ENCODE measurements at regions not wholly inside any gene's neighbourhood (a gene's known extent, or its start where the extent isn't known, plus 50 kb on each side); places are given as distances from the start of the nearest gene placed in this dataset.

- no peak for DNase-seq
Observed at GRCh38 chr7:46463170-46463569, 542.1 kb upstream of the IGFBP3 start.

- no peak for DNase-seq
Observed at GRCh38 chr7:46461334-46461777, 540.3 kb upstream of the IGFBP3 start.

GRCh38 chr7:46459942-46460341, 538.9 kb upstream of the IGFBP3 start:
- DNase-seq, result no peak

DNA sequence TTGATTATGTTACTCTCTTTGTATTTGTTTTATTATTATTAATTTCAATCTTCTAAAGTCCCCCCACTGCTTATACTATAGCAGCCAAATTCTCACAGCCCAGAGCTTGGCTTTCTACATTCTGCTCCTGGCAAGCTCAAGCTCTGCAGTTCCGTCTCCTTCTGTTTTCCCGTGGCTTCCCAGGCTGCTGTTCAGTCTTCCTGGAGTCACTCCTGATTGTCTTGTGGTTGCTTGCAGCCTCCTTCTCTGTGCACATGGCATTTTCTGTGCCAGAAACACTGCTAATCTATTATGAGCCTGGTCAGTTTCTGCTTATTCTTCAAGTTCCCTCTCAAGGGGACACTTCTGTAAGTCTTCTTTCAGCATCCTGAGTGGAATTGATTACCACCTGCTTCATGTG, 533.7 kb upstream of the IGFBP3 start:
- DNase-seq, result no peak

GRCh38 chr7:46452561-46453135, 531.6 kb upstream of the IGFBP3 start:
- DNase-seq, result no peak

DNA sequence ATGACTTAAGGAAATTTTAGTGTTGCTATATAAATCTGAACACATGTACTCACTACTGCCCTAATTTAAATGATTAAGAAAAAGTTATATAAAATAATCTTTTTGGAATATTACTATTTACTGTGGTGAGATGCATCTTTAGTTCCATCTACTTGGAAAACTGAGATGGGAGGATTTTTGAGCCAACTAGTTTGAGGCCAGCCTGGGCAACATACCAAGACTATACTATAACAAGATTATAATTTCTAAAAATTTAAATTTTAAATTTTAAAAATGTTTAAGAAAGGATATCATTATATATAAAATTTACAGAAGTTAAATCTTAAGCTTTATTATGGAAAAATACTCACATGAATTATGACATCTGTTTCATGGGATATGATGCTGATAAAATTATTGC, 530.8 kb upstream of the IGFBP3 start:
- DNase-seq, result no peak

DNA sequence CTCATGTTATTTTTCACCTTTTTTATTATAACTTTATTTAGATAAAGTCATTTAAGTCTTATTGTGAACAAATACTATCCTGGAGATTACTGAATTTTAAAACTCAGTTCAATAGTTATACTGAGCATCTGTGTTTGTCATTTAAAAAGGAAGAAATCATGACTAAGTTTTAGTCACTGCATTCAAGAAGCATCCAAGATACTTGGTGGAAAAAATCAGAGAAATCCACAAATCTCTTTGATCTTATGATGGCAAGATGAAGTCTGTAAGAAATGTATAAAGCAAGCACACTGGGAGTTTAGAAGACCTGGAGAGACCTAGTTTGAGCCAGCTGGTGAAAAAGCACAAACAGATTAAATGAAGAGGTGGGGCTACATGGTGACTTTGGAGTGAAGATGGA, 529.8 kb upstream of the IGFBP3 start:
- DNase-seq, result no peak

DNA sequence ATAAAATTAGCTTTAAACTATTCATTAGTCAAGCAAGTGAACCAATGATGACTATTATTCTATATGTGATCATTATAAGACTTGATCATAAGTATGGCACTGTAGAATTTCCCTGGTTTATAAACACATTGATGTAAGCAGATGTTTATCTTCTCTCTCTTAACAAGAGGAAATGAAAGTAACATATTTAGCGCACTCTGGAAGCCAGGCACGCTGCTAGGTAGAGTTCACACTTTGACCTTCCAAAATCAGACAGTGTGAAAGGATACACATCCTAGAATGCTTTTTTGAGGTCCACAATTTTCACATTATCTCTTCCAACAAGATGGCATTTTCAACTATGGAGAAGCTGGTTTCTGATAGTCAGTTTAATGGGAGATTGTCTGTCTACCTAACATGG, 529.4 kb upstream of the IGFBP3 start:
- no peak for DNase-seq

DNA sequence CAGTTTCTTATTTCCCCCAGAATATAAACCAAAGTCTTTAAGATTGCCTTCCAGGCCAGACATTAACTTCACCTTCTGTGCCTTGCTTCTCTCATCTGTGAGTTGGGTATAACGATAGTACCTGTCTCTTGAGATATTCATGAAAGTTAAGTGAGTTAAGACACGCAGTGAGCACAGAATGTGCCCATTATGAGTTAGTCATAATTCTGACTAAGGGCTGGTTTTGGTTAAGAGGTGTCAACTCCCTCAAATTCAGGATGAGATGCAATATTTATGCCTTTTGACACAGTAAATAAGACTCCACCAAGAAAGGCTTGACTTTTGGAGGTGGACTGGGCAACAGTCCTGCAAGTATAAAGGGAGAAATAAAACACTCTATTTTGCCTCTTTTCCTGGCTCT, 528.7 kb upstream of the IGFBP3 start:
- DNase-seq, result no peak

DNA sequence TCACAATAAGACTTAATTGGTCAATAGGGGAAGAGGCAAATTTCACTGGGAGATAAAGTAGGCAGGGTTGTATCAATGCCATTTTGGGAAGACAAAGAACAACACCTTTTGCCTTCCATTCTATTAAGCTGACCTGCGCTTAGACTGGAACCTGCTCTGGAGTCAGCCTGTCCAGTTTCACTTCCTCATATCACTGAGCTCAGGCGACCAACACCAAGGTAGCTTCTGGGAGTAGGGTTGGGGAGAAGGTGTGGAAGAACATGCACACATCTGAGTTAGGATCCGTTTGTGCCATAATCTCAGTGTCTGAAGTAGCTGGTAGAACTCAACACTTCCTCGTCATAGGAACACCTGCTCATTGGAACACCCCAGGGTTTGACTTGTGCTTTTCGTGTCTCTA, 527.4 kb upstream of the IGFBP3 start:
- no peak for DNase-seq

GRCh38 chr7:46446151-46446550, 525.1 kb upstream of the IGFBP3 start:
- no peak for DNase-seq

- no peak for DNase-seq
Observed at GRCh38 chr7:46444256-46444655, 523.2 kb upstream of the IGFBP3 start.

DNA sequence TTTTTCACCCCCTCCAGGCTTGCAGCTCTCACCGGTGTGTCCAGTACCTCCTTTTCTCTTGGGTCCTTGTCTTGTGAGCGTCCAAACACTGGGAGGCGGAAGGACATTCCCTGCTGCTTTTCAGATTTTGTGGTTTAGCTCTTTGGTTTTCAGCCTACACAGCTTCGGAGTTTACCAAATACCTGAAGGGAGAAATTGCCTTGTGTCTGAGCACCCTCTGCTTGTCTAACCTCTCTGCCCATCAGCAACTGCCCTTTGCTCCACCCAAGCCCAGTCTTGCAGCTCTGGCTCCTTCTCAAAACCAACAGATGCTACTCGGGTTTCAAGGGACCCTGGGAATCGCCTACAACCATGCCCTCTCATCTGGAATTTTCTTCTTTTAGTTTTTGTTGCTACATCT, 519.1 kb upstream of the IGFBP3 start:
- DNase-seq, result no peak

- no peak for DNase-seq
Observed at GRCh38 chr7:46432708-46433107, 511.6 kb upstream of the IGFBP3 start.

- DNase-seq, result no peak
Observed at GRCh38 chr7:46428295-46428694, 507.2 kb upstream of the IGFBP3 start.

GRCh38 chr7:46424934-46425333, 503.9 kb upstream of the IGFBP3 start:
- DNase-seq, result no peak

DNA sequence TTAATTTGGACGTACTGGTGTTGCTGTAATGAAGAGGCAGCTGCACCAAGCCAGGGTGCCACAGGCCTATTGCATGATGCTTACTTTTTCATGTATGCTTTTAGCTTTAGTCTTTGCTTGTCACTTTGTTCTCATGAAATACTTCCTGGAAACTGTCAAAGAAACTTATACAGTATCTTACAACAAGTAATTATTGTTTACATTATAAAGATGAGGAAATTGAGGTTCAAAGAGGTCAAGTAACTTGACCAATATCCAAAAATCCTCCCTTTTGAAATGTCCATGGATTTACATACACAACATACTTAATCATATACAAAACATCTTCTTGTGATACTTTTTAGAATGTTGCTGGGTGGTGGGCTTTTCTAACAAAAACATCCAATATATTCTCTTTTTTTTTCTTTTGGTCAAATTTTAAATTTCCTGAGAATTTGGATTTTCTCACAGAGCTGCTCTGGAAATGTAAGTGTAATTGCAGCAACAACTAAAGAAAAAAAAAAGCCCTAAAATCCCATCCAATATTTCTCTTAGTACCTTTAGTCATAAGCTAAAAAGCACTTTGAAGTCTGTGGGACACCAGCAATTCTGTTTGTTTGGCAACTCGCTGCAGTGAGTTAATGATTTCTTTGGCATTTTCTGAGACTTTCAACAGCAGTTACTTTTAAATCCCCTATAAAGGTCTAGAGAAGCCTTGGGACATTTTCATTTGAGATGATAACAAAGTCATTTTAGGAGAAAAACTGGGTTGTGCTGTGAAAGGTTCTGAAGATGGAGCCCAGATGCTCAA, 500.6 kb upstream of the IGFBP3 start:
- DNase-seq, result no peak

DNA sequence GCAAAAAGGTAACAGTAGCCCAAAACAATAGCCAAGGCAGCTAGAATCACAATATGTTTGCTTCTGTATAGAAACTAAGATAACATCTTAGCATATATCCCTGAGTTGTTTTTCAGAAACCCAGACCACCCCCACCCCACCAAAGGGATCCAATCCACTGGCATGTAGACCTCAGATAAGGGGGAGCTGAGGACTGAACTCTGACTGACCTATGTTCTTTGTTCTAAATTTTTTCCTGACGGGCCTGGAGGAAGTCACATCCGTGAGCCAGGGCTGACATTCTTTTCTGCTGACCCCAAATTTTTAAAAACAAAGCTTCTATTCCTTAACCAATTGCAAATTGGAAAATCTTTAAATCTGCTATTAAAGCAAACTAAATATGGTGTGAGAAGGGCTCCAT, 493.9 kb upstream of the IGFBP3 start:
- DNase-seq, result no peak

GRCh38 chr7:46411236-46411635, 490.2 kb upstream of the IGFBP3 start:
- DNase-seq, result no peak

GRCh38 chr7:46407125-46407524, 486.1 kb upstream of the IGFBP3 start:
- DNase-seq, result no peak

- no peak for DNase-seq
Observed at GRCh38 chr7:46397591-46397990, 476.5 kb upstream of the IGFBP3 start.

- no peak for DNase-seq
Observed at GRCh38 chr7:46396481-46396880, 475.4 kb upstream of the IGFBP3 start.

GRCh38 chr7:46393142-46393541, 472.1 kb upstream of the IGFBP3 start:
- no peak for DNase-seq

DNA sequence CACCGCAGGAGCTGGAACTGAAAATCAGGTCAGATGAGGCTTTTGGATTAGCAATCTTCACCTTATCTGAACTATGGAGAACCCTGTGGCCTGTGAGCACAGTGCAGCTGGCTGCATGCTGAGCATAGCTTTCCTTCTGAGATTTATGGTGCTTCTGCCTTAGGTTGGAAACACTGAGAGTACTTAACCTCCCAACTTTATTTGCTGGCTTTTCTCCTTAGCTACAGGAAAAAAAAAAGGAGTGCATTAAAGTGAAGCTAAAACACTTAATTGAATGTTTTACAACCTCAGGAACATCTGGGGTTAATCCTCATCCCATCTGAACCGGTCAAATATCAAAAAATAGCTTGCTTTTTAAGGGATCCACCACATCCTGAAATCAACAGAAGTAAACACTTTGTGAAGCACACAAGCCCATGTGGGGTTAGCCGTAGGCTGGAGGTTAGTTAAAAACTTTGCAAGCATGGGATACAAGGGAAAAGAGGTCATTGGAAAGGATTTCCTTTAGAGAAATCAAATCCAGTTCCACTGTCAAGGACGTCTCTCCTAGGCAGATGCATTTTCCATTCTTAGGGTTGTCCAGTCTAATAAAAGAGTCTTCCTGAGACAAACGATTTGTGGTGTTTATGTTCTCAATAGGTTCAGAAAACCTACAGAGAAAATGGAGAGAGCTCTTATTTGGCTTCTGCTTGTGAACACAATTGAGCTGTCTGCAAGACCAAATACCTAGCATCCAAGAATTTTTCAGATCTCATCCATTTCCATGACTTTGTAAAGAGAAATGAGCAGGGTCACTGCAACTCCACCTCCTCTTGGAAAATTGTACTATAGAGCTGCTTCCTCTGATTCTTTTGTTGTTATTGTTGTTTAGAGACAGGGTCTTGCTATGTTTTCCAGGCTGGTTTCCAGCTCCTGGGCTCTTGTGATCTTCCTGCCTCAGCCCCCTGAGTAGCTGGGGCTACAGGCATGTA, 470.4 kb upstream of the IGFBP3 start:
- no peak for DNase-seq
